Transverse colon (tissue), 4 donors: ENCODE measurements at regions not wholly inside any gene's neighbourhood (a gene's known extent, or its start where the extent isn't known, plus 50 kb on each side); places are given as distances from the start of the nearest gene placed in this dataset.

Source experiments
- DNase-seq: peaks from one replicate; pipeline ENCODE4 v3.0.0-alpha.2; 2019
- H3K27ac ChIP-seq, 4 donors: fragments of 200-600 bp; sonication (generic); 2 replicates each; pipeline ENCODE4 v1.5.1; 2016 to 2018; ENCODE audit warnings: inconsistent platforms in 4 of 4
- H3K27me3 ChIP-seq: fragments of 200-600 bp; sonication (generic); 2 replicates; pipeline ENCODE4 v1.5.1; 2017; ENCODE audit warnings: inconsistent platforms
- H3K36me3 ChIP-seq, 4 donors: fragments of 200-600 bp; sonication (generic); 2 replicates each; pipeline ENCODE4 v1.5.1; 2017 to 2019; ENCODE audit warnings: inconsistent platforms in 4 of 4
- H3K4me1 ChIP-seq, 4 donors: fragments of 200-600 bp; sonication (generic); 2 replicates each; pipeline ENCODE4 v1.5.1; 2017 to 2020; ENCODE audit warnings: inconsistent platforms in 4 of 4
- H3K4me3 ChIP-seq, 4 donors: fragments of 200-600 bp; sonication (generic); 1 replicate in 1 of 4; 2 replicates in 3 of 4; pipeline versions ENCODE4 v1.5.1 to v1.6.1; 2017 to 2019; ENCODE audit warnings: inconsistent platforms in 4 of 4
- H3K9me3 ChIP-seq, 2 donors: fragments of 200-600 bp; sonication (generic); 2 replicates each; pipeline ENCODE4 v1.5.1; 2017 to 2019; ENCODE audit warnings: inconsistent platforms in 2 of 2
- CTCF ChIP-seq, 5 experiments: fragments of 200-600 bp in 3 of 5; fragments of 450-650 bp in 2 of 5; sonication (generic) in 3 of 5; IDR thresholded peaks; 1 replicate in 2 of 5; 2 replicates in 3 of 5; pipeline ENCODE4 v1.5.1; 2016 to 2017; ENCODE audit warnings: antibody characterized with exemption in 5 of 5, inconsistent platforms in 3 of 5, mild to moderate bottlenecking in 2 of 5, moderate library complexity in 1 of 5
- EP300 ChIP-seq: sonication (generic); formaldehyde crosslinking; IDR thresholded peaks from one replicate; pipeline ENCODE4 v1.6.1; 2017; ENCODE audit warnings: antibody characterized with exemption, low read depth
- POLR2A ChIP-seq: fragments of 450-650 bp; IDR thresholded peaks from one replicate; pipeline ENCODE4 v1.6.1; 2016; ENCODE audit warnings: antibody characterized with exemption, mild to moderate bottlenecking, moderate library complexity
- POLR2AphosphoS5 ChIP-seq, 3 donors: sonication (generic); formaldehyde crosslinking; IDR thresholded peaks; one replicate each; pipeline ENCODE4 v1.6.1; 2016; ENCODE audit warnings: antibody characterized with exemption in 3 of 3
- WGBS, 2 donors: methylation state at CpG; one replicate each; pipeline ENCODE4 v1.1.5; 2018; ENCODE audit warnings: low coverage in 1 of 2; 5-methylcytosine and 5-hydroxymethylcytosine counted together
- in situ Hi-C, 4 donors: fragments of 200-750 bp; cut with MboI; loops; one replicate each; pipeline versions ENCODE4 v1.15.0 to v1.15.1; 2017; ENCODE audit warnings: low sequenced_read_pairs in 3 of 4, low pct_ligation_motif_present in 1 of 4, low pct_unique_long_range_greater_than_20kb in 1 of 4
- intact Hi-C: fragments of 100-400 bp; cut with DNase I; formaldehyde crosslinking; loops from one replicate; pipeline ENCODE4 v1.15.1; 2023; ENCODE audit warnings: low total_unique reads

- WGBS, 2 donors, result 49 to 67% methylated on average over 2 to 6 of the region's 6 CpGs
- DNase-seq, result no peak
- H3K27me3 ChIP-seq, result peaks cover 28% of the 10 kb centered on the region
- intact Hi-C loops (no loop called here), in situ Hi-C loops (no loop called here)
- TF ChIP-seq CTCF (IDR thresholded peaks at IDR 0.05), result no peak
- TF ChIP-seq EP300, result no peak
- TF ChIP-seq POLR2AphosphoS5 (IDR thresholded peaks at IDR 0.05), result no peak
- TF ChIP-seq POLR2A, result no peak
- no peak overlapping the region for H3K4me3 ChIP-seq
- H3K9me3 ChIP-seq, result no peaks in the 10 kb centered on the region
- peaks cover 7 to 10% (median 8%) of the 10 kb centered on the region in 4 donors for H3K4me1 ChIP-seq
- H3K36me3 ChIP-seq, result no peaks in the 10 kb centered on the region
- H3K27ac ChIP-seq, result no peak overlapping the region
Measured at GRCh38 chr9:134236001-134236421, 71.6 kb upstream of the RNU6ATAC start.

- Histone ChIP-seq H3K27me3 (peaks cover 35% of the 10 kb centered on the region), H3K4me3 (no peak overlapping the region), H3K9me3 (no peaks in the 10 kb centered on the region), H3K4me1 (peaks cover 0 to under 1% (median 0%) of the 10 kb centered on the region in 4 donors), H3K36me3 (no peaks in the 10 kb centered on the region), H3K27ac (no peak overlapping the region)
- intact Hi-C loops, result no loop called here
- TF ChIP-seq POLR2AphosphoS5 (IDR thresholded peaks at IDR 0.05) (no peak), EP300 (no peak), POLR2A (no peak), CTCF (IDR thresholded peaks at IDR 0.05) (no peak)
- WGBS, 2 donors, result 84% methylated on average over 6 of the region's 13 CpGs; no CpG with 5 or more reads in 1 of the 2 donors
- no peak for DNase-seq
- in situ Hi-C loops, result no loop called here
Measured at GRCh38 chr9:134236935-134237629, 72.7 kb upstream of the RNU6ATAC start.

- H3K36me3 ChIP-seq, result no peaks in the 10 kb centered on the region
- no peak for DNase-seq
- no peaks in the 10 kb centered on the region for H3K4me1 ChIP-seq
- intact Hi-C loops, result no loop called here
- H3K9me3 ChIP-seq, result no peaks in the 10 kb centered on the region
- H3K27me3 ChIP-seq, result peaks cover 42% of the 10 kb centered on the region
- in situ Hi-C loops, result no loop called here
- no peak overlapping the region for H3K27ac ChIP-seq
- WGBS, 2 donors, result 86% methylated on average over 16 of the region's 17 CpGs; no CpG with 5 or more reads in 1 of the 2 donors
- H3K4me3 ChIP-seq, result no peak overlapping the region
- TF ChIP-seq POLR2A (no peak), CTCF (IDR thresholded peaks at IDR 0.05) (no peak), EP300 (no peak)
Measured at GRCh38 chr9:134237630-134238265, 73.4 kb upstream of the RNU6ATAC start.

GRCh38 chr9:134239130-134239903 lies 75.0 kb upstream of the RNU6ATAC start:
- 44 to 85% methylated on average over 2 to 26 of the region's 29 CpGs for WGBS, 2 donors
- in situ Hi-C loops (no loop called here), intact Hi-C loops (no loop called here)
- DNase-seq, result no peak
- TF ChIP-seq EP300, result no peak
- no peak for TF ChIP-seq POLR2A
- no peak for TF ChIP-seq CTCF (IDR thresholded peaks at IDR 0.05)
- TF ChIP-seq POLR2AphosphoS5 (IDR thresholded peaks at IDR 0.05), result no peak
- peaks cover 47% of the 10 kb centered on the region for H3K27me3 ChIP-seq
- no peak overlapping the region for H3K27ac ChIP-seq
- peaks cover 0 to 6% (median 0%) of the 10 kb centered on the region in 4 donors for H3K4me1 ChIP-seq
- no peak overlapping the region for H3K4me3 ChIP-seq
- H3K9me3 ChIP-seq, result no peaks in the 10 kb centered on the region
- H3K36me3 ChIP-seq, result no peaks in the 10 kb centered on the region
